HepG2 (cell line): ENCODE measurements at regions not wholly inside any gene's neighbourhood (a gene's known extent, or its start where the extent isn't known, plus 50 kb on each side); places are given as distances from the start of the nearest gene placed in this dataset.

Experiments used
- ATAC-seq: fragments of 200-7000 bp; cut with Tn5 transposase; 3 replicates; pipeline ENCODE4 v1.9.1; 2020; ENCODE audit warnings: mild to moderate bottlenecking, moderate library complexity
- BruUV-seq: library from RNA; stranded (reverse); fragments of 400-500 nt; replicated peaks from 2 replicates; lab custom pipeline; 2021; lab: Mats Ljungman, UMichigan
- CTCF ChIA-PET: fragments of 300-600 bp; formaldehyde crosslinking; extraction: SDS; loops from one replicate; lab custom pipeline; 2021; ENCODE audit warnings: low total read pairs, inconsistent platforms, low intra/inter-chr PET ratio; lab: Yijun Ruan, JAX
- POLR2A ChIA-PET: fragments of 350-600 bp; sonication (Branson Sonifier 250); formaldehyde crosslinking; loops from one replicate; lab custom pipeline; 2020; ENCODE audit warnings: antibody characterized with exemption, inconsistent platforms; lab: Yijun Ruan, JAX
- DNase-seq: peaks from one replicate; pipeline ENCODE4 v3.0.0-alpha.2; 2015; ENCODE audit warnings: low spot score
- FAIRE-seq: peaks from 3 replicates; lab custom pipeline; 2011; peaks lifted over from hg19 to GRCh38; lab: Jason Lieb, UNC
- H2AFZ ChIP-seq: one replicate; pipeline ENCODE4 v1.6.1; 2011; ENCODE audit warnings: low read length, inconsistent platforms
- H3K27ac ChIP-seq: fragments of 300-600 bp; 3 replicates; pipeline ENCODE4 v1.8.0; 2011; ENCODE audit warnings: mixed run types, mild to moderate bottlenecking, mixed read lengths, low read length, inconsistent platforms; ENCODE audit not compliant: insufficient read depth; ENCODE audit errors: extremely low read length
- H3K27me3 ChIP-seq, 2 experiments: fragments of 200-600 bp in 1 of 2; 2 replicates in 1 of 2; 3 replicates in 1 of 2; pipeline versions ENCODE4 v1.6.0 to v1.8.0; 2011; ENCODE audit warnings: low read length in 2 of 2, mild to moderate bottlenecking in 2 of 2, moderate library complexity in 2 of 2, inconsistent platforms in 1 of 2; ENCODE audit not compliant: insufficient read depth in 2 of 2, control insufficient read depth in 1 of 2
- H3K36me3 ChIP-seq, 2 experiments: fragments of 200-600 bp in 1 of 2; replicated peaks in 1 of 2; 2 replicates in 1 of 2; 3 replicates in 1 of 2; pipeline versions ENCODE4 v1.5.1 to v1.8.0; 2011; ENCODE audit warnings: low read length in 2 of 2, inconsistent platforms in 1 of 2; ENCODE audit not compliant: insufficient read depth in 2 of 2, control insufficient read depth in 1 of 2
- H3K4me1 ChIP-seq: 2 replicates; pipeline ENCODE4 v1.5.1; 2012; ENCODE audit warnings: low read length, inconsistent platforms; ENCODE audit not compliant: insufficient read depth
- H3K4me2 ChIP-seq: 2 replicates; pipeline ENCODE4 v1.6.0; 2011; ENCODE audit warnings: low read depth, low read length, inconsistent platforms
- H3K4me3 ChIP-seq, 3 experiments: fragments of 200-600 bp in 1 of 3; sonication (generic), shearing (Covaris generic) in 1 of 3; replicated peaks in 1 of 3; 2 replicates each; pipeline ENCODE4 v1.5.1; 2011 to 2016; ENCODE audit warnings: low read length in 3 of 3, inconsistent platforms in 2 of 3, low read depth in 2 of 3, mild to moderate bottlenecking in 2 of 3, control low read depth in 1 of 3, mixed read lengths in 1 of 3; ENCODE audit not compliant: insufficient read depth in 1 of 3
- H3K79me2 ChIP-seq: one replicate; pipeline ENCODE4 v1.6.1; 2011; ENCODE audit warnings: low read length, inconsistent platforms; ENCODE audit not compliant: insufficient read depth
- H3K9ac ChIP-seq: 2 replicates; pipeline ENCODE4 v1.6.0; 2011; ENCODE audit warnings: mild to moderate bottlenecking, low read depth, low read length, inconsistent platforms; ENCODE audit not compliant: insufficient read depth
- H3K9me3 ChIP-seq: 2 replicates; pipeline ENCODE4 v1.5.1; 2012; ENCODE audit warnings: mild to moderate bottlenecking, low read length
- H4K20me1 ChIP-seq: 2 replicates; pipeline ENCODE4 v1.6.0; 2011; ENCODE audit warnings: inconsistent platforms, mild to moderate bottlenecking, low read length, moderate library complexity; ENCODE audit not compliant: insufficient read depth
- HDAC2 ChIP-seq: sonication (generic); formaldehyde crosslinking; IDR thresholded peaks from 2 replicates; pipeline ENCODE4 v1.4.0; 2020; ENCODE audit warnings: missing genetic modification reagents
- HMG20A ChIP-seq: IDR thresholded peaks from 2 replicates; pipeline ENCODE4 v1.6.1; 2016; ENCODE audit warnings: borderline replicate concordance
- KAT8 ChIP-seq: IDR thresholded peaks from 2 replicates; pipeline ENCODE4 v1.6.1; 2016; ENCODE audit warnings: missing genetic modification reagents, missing compliant biosample characterization
- KDM1A ChIP-seq: IDR thresholded peaks from 2 replicates; pipeline ENCODE4 v1.6.1; 2016; ENCODE audit warnings: missing compliant biosample characterization
- NFKB2 ChIP-seq: sonication (generic); formaldehyde crosslinking; IDR thresholded peaks from 2 replicates; pipeline ENCODE4 v1.4.0; 2020; ENCODE audit warnings: missing genetic modification reagents, borderline replicate concordance
- SRSF4 ChIP-seq: fragments of 200-400 bp; formaldehyde crosslinking; IDR thresholded peaks from one replicate; pipeline ENCODE4 v1.6.1; 2018; ENCODE audit warnings: mild to moderate bottlenecking, low read depth, low read length, moderate library complexity; ENCODE audit not compliant: poor library complexity, severe bottlenecking
- STAT5B ChIP-seq: sonication (generic); formaldehyde crosslinking; IDR thresholded peaks from 2 replicates; pipeline ENCODE4 v1.4.0; 2020; ENCODE audit warnings: missing genetic modification reagents
- ZBTB25 ChIP-seq: IDR thresholded peaks from 2 replicates; pipeline ENCODE4 v1.6.1; 2018; ENCODE audit warnings: missing genetic modification reagents
- ZMYM3 ChIP-seq: sonication (generic); formaldehyde crosslinking; IDR thresholded peaks from 2 replicates; pipeline ENCODE4 v1.5.1; 2020; ENCODE audit warnings: mild to moderate bottlenecking, missing genetic modification reagents
- ZNF136 ChIP-seq: sonication (generic); formaldehyde crosslinking; IDR thresholded peaks from 2 replicates; pipeline ENCODE4 v1.8.1; 2022; ENCODE audit warnings: low read depth, mild to moderate bottlenecking, moderate library complexity, missing genetic modification reagents
- ZNF234 ChIP-seq: sonication (generic); formaldehyde crosslinking; conservative IDR thresholded peaks from 2 replicates; pipeline ENCODE4 v1.5.1; 2020; ENCODE audit warnings: mild to moderate bottlenecking, missing genetic modification reagents
- ZNF569 ChIP-seq: sonication (generic); formaldehyde crosslinking; IDR thresholded peaks from 2 replicates; pipeline ENCODE4 v1.5.0; 2020; ENCODE audit warnings: mild to moderate bottlenecking, missing genetic modification reagents, moderate library complexity, borderline replicate concordance
- ZNF614 ChIP-seq: IDR thresholded peaks from 2 replicates; pipeline ENCODE4 v1.6.1; 2018; ENCODE audit warnings: missing biosample characterization, missing genetic modification reagents, inconsistent platforms, borderline replicate concordance
- ZNF616 ChIP-seq: sonication (generic); formaldehyde crosslinking; IDR thresholded peaks from 2 replicates; pipeline ENCODE4 v1.5.0; 2020; ENCODE audit warnings: low read depth, mild to moderate bottlenecking, missing genetic modification reagents
- ZNF629 ChIP-seq: sonication (generic); formaldehyde crosslinking; conservative IDR thresholded peaks from 2 replicates; pipeline ENCODE4 v1.5.0; 2020; ENCODE audit warnings: missing genetic modification reagents
- ZNF747 ChIP-seq: sonication (generic); formaldehyde crosslinking; IDR thresholded peaks from 2 replicates; pipeline ENCODE4 v1.8.1; 2023; ENCODE audit warnings: missing genetic modification reagents, mild to moderate bottlenecking, borderline replicate concordance
- ZNF775 ChIP-seq: sonication (generic); formaldehyde crosslinking; IDR thresholded peaks from 2 replicates; pipeline ENCODE4 v1.4.0; 2020; ENCODE audit warnings: missing genetic modification reagents, mild to moderate bottlenecking, moderate library complexity, borderline replicate concordance
- ZNF776 ChIP-seq: sonication (generic); formaldehyde crosslinking; IDR thresholded peaks from 2 replicates; pipeline ENCODE4 v1.4.0; 2020; ENCODE audit warnings: mild to moderate bottlenecking, missing genetic modification reagents
- WGBS: methylation state at CpG from one replicate; pipeline ENCODE4 v1.1.6; 2017; ENCODE audit warnings: low lambda C conversion rate; 5-methylcytosine and 5-hydroxymethylcytosine counted together
- in situ Hi-C: cut with HindIII; loops from 2 replicates; pipeline ENCODE4 v1.10.0; 2017; ENCODE audit warnings: low pct_unique_long_range_greater_than_20kb; ENCODE audit not compliant: extremely low pct_ligation_motif_present
- intact Hi-C: fragments of 100-400 bp; cut with micrococcal nuclease; formaldehyde crosslinking; loops from one replicate; pipeline ENCODE4 v1.10.0; 2022; ENCODE audit not compliant: unreplicated experiment
- TF ChIP-seq, protein P1 (sequence below): sonication (generic); formaldehyde crosslinking; IDR thresholded peaks from 2 replicates; pipeline ENCODE4 v1.4.0; 2020; ENCODE audit warnings: missing genetic modification reagents

DNA sequence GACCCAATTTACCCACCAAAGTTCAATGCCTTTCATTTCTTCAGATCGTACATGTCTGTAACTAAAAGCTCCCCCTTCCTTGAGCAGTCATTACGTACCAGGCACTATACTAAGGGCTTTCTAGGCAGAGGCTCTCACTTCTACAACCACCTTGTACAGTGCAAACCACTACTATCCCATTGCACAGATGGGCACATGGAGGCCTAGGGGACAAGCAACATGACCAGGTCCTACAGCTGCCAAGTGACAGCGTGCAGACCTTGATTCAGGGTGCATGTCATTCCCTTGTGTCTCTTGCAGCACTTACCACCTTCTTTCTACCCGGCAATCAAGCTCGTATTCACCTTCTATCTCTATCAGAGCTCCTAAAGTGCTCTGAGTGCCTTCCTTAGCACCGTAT is 382.7 kb downstream of the SOX9 start:
- Histone ChIP-seq H3K27ac (no peak overlapping the region), H3K79me2 (peaks cover 84% of the 10 kb centered on the region)
- TF ChIP-seq NFKB2 (CRISPR knock-in tag), result no peak
- peak; percentile 89; the same call in 1 of the 2 replicates for TF ChIP-seq KDM1A
- no peak for TF ChIP-seq ZNF569 (CRISPR knock-in tag)
- TF ChIP-seq ZNF234 (CRISPR knock-in tag), result no peak
- no peak for TF ChIP-seq ZBTB25 (CRISPR knock-in tag)
- TF ChIP-seq ZNF775 (CRISPR knock-in tag), result no peak
- peak; percentile 98 for TF ChIP-seq ZNF629 (CRISPR knock-in tag)
- TF ChIP-seq ZNF614 (CRISPR knock-in tag), result no peak
- TF ChIP-seq, protein P1, sequence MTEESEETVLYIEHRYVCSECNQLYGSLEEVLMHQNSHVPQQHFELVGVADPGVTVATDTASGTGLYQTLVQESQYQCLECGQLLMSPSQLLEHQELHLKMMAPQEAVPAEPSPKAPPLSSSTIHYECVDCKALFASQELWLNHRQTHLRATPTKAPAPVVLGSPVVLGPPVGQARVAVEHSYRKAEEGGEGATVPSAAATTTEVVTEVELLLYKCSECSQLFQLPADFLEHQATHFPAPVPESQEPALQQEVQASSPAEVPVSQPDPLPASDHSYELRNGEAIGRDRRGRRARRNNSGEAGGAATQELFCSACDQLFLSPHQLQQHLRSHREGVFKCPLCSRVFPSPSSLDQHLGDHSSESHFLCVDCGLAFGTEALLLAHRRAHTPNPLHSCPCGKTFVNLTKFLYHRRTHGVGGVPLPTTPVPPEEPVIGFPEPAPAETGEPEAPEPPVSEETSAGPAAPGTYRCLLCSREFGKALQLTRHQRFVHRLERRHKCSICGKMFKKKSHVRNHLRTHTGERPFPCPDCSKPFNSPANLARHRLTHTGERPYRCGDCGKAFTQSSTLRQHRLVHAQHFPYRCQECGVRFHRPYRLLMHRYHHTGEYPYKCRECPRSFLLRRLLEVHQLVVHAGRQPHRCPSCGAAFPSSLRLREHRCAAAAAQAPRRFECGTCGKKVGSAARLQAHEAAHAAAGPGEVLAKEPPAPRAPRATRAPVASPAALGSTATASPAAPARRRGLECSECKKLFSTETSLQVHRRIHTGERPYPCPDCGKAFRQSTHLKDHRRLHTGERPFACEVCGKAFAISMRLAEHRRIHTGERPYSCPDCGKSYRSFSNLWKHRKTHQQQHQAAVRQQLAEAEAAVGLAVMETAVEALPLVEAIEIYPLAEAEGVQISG (CRISPR knock-in tag), result no peak
- TF ChIP-seq SRSF4, result no peak
- no peak for TF ChIP-seq STAT5B
- TF ChIP-seq HMG20A (CRISPR knock-in tag), result no peak
- TF ChIP-seq ZMYM3 (CRISPR knock-in tag), result peak; percentile 91
- TF ChIP-seq KAT8 (CRISPR knock-in tag), result no peak
- TF ChIP-seq ZNF747 (CRISPR knock-in tag), result no peak
- no peak for TF ChIP-seq ZNF776 (CRISPR knock-in tag)
- TF ChIP-seq ZNF616 (CRISPR knock-in tag), result no peak
- no peak for TF ChIP-seq ZNF136
- TF ChIP-seq HDAC2 (CRISPR knock-in tag), result 0 out of 2 replicates have a peak, but pooled peaks have one; percentile 20

More for the DNA sequence above, 382.7 kb downstream of the SOX9 start:
- no peaks in the 10 kb centered on the region for H3K36me3 ChIP-seq
- H3K9ac ChIP-seq, result no peak overlapping the region
- peaks cover 65% of the 10 kb centered on the region for H3K4me1 ChIP-seq
- no peak for DNase-seq
- H3K4me2 ChIP-seq, result peak overlapping the region; percentile 99
- CTCF ChIA-PET, result no interaction called here
- intact Hi-C loops, result loop anchor here (5.0 kb wide), 1 partner anchor 91 kb away; no protein-coding TSS in a partner anchor
- no peak overlapping the region for H2AFZ ChIP-seq
- in situ Hi-C loops, result no loop called here
- 91% methylated on average over 6 of the region's 6 CpGs for WGBS
- no peaks in the 10 kb centered on the region for H3K9me3 ChIP-seq
- no TSS peak for BruUV-seq
- no peak overlapping the region for H3K4me3 ChIP-seq
- H3K27me3 ChIP-seq, result no peaks in the 10 kb centered on the region
- POLR2A ChIA-PET, result interaction anchor here (1.2 to 3.4 kb wide), 5 partner anchors 16 to 822 kb away, joined by 3 to 32 read pairs (median 7); no protein-coding TSS in a partner anchor
- ATAC-seq, result no peak
- 0 out of 2 replicates have a peak, but pooled peaks cover 5% of the 10 kb centered on the region for H4K20me1 ChIP-seq
- FAIRE-seq, result no peak
